NCI-H187 (cell line): ENCODE measurements at regions not wholly inside any gene's neighbourhood (a gene's known extent, or its start where the extent isn't known, plus 50 kb on each side); places are given as distances from the start of the nearest gene placed in this dataset.
"Not testable (repeated sequence)": the region's sequence is repeated elsewhere in the genome, so short reads cannot be mapped to it uniquely, and the experiment has no call there.

ENCODE experiments used
- DNase-seq, 2 experiments: peaks; one replicate each; lab custom pipeline; 2025; lab: John Stamatoyannopoulos, UW

GRCh38 chr3:3902161-3902560 lies 102.9 kb downstream of the LRRN1 start:
- DNase-seq = no peak

- no peak for DNase-seq
Measured at GRCh38 chr3:3906171-3906570, 106.9 kb downstream of the LRRN1 start.

GRCh38 chr3:3907023-3907422 lies 107.8 kb downstream of the LRRN1 start:
- DNase-seq = no peak

GRCh38 chr3:3918763-3919162 lies 119.5 kb downstream of the LRRN1 start:
- DNase-seq = no peak

- no peak for DNase-seq
Measured at GRCh38 chr3:3919316-3919715, 120.1 kb downstream of the LRRN1 start.

- no peak for DNase-seq
Measured at GRCh38 chr3:3923619-3924018, 124.4 kb downstream of the LRRN1 start.

GRCh38 chr3:3927198-3927597 lies 128.0 kb downstream of the LRRN1 start:
- no peak for DNase-seq

GRCh38 chr3:3927965-3928364 lies 128.7 kb downstream of the LRRN1 start:
- DNase-seq = no peak

- not testable (repeated sequence) for DNase-seq
Measured at GRCh38 chr3:3941380-3941779, 142.1 kb downstream of the LRRN1 start.

GRCh38 chr3:3951071-3951470 lies 151.8 kb downstream of the LRRN1 start:
- no peak for DNase-seq

- DNase-seq = no peak
Measured at GRCh38 chr3:3951501-3951900, 152.3 kb downstream of the LRRN1 start.

GRCh38 chr3:3962867-3963266 lies 163.6 kb downstream of the LRRN1 start:
- DNase-seq = not testable (repeated sequence)

GRCh38 chr3:3984053-3984452 lies 184.8 kb downstream of the LRRN1 start:
- DNase-seq = no peak

GRCh38 chr3:3991598-3991997 lies 192.4 kb downstream of the LRRN1 start:
- DNase-seq = no peak

GRCh38 chr3:3992312-3992874 lies 193.2 kb downstream of the LRRN1 start:
- DNase-seq = no peak

GRCh38 chr3:3998140-3998922 lies 199.1 kb downstream of the LRRN1 start:
- peak in 1 of 2 experiments; percentile 1 for DNase-seq

GRCh38 chr3:3999340-3999739 lies 200.1 kb downstream of the LRRN1 start:
- DNase-seq = not testable (repeated sequence)

GRCh38 chr3:4001976-4002375 lies 202.7 kb downstream of the LRRN1 start:
- DNase-seq = no peak

- no peak for DNase-seq
Measured at GRCh38 chr3:4006288-4006687, 207.1 kb downstream of the LRRN1 start.

GRCh38 chr3:4008205-4008604 lies 209.0 kb downstream of the LRRN1 start:
- no peak for DNase-seq

GRCh38 chr3:4011166-4011565 lies 211.9 kb downstream of the LRRN1 start:
- DNase-seq = no peak

- DNase-seq = no peak
Measured at GRCh38 chr3:4015426-4015825, 216.2 kb downstream of the LRRN1 start.

GRCh38 chr3:4019501-4019900 lies 220.3 kb downstream of the LRRN1 start:
- no peak for DNase-seq

- no peak for DNase-seq
Measured at GRCh38 chr3:4021162-4021561, 221.9 kb downstream of the LRRN1 start.
